IPS DF 6.9 (cell line): ENCODE measurements at regions not wholly inside any gene's neighbourhood (a gene's known extent, or its start where the extent isn't known, plus 50 kb on each side); places are given as distances from the start of the nearest gene placed in this dataset.
"Not testable (repeated sequence)": the region's sequence is repeated elsewhere in the genome, so short reads cannot be mapped to it uniquely, and the experiment has no call there.

Experiments
- DNase-seq: peaks from one replicate; pipeline ENCODE4 v3.0.0-alpha.2; 2013; ENCODE audit warnings: low read depth, low spot score
- H3K27ac ChIP-seq: one replicate; pipeline ENCODE4 v1.5.1; 2013; ENCODE audit warnings: low read length, control low read depth
- H3K27me3 ChIP-seq: 2 replicates; pipeline ENCODE4 v1.6.1; 2013; ENCODE audit warnings: mild to moderate bottlenecking, low read length; ENCODE audit not compliant: control insufficient read depth, insufficient read depth
- H3K36me3 ChIP-seq: 2 replicates; pipeline ENCODE4 v1.6.1; 2013; ENCODE audit warnings: low read length; ENCODE audit not compliant: control insufficient read depth, insufficient read depth
- H3K4me1 ChIP-seq: 2 replicates; pipeline ENCODE4 v1.6.1; 2013; ENCODE audit warnings: low read length; ENCODE audit not compliant: control insufficient read depth, insufficient read depth
- H3K4me3 ChIP-seq: 2 replicates; pipeline ENCODE4 v1.5.1; 2013; ENCODE audit warnings: mild to moderate bottlenecking, low read length
- H3K9me3 ChIP-seq: 2 replicates; pipeline ENCODE4 v1.6.1; 2013; ENCODE audit warnings: low read length, inconsistent platforms; ENCODE audit not compliant: control insufficient read depth, insufficient read depth
- WGBS: extraction: QIAGEN DNeasy Blood & Tissue Kit; methylation state at CpG from one replicate; pipeline ENCODE4 v1.1.7; 2013; ENCODE audit warnings: mixed read lengths, missing lambda C conversion rate; ENCODE audit not compliant: insufficient read length, insufficient coverage; 5-methylcytosine and 5-hydroxymethylcytosine counted together

DNA sequence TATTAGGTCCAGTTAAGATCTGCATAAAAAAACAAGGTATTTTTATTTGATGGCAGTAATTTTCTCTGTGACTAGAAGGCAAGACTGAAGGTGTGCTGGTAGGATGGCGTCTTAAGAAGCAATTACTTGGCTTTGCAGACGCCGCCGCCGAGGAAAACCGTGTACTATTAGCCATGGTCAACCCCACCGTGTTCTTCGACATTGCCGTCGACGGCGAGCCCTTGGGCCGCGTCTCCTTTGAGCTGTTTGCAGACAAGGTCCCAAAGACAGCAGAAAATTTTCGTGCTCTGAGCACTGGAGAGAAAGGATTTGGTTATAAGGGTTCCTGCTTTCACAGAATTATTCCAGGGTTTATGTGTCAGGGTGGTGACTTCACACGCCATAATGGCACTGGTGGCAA is 454.0 kb upstream of the TMPRSS15 start:
- not testable (repeated sequence) for H3K36me3 ChIP-seq, H3K9me3 ChIP-seq, H3K27me3 ChIP-seq, H3K4me1 ChIP-seq, H3K27ac ChIP-seq, H3K4me3 ChIP-seq, DNase-seq
- no CpG with 5 or more reads among the region's 16 CpGs for WGBS

DNA sequence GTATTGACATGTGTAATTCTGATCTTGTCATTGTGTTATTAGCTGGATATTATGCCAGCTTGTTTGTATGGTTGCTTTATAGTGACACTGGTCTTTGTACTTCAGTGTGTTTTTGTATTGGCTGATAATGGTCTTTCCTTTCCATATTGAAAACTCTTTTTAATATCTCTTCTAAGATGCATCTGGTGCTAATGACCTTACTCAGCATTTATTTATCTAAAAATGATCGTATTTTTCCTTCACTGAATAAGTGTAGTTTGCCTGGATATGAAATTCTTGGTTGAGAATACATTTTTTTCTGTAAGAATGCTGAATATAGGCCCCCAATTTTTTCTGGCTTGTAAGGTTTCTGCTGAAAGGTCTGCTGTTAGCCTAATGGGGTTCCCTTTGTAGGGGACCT is 465.5 kb upstream of the TMPRSS15 start:
- DNase-seq = no peak
- no peaks in the 10 kb centered on the region for H3K4me1 ChIP-seq
- H3K36me3 ChIP-seq = no peaks in the 10 kb centered on the region
- WGBS = no CpG with 5 or more reads among the region's 1 CpG
- no peak overlapping the region for H3K4me3 ChIP-seq
- H3K27ac ChIP-seq = no peak overlapping the region
- no peaks in the 10 kb centered on the region for H3K9me3 ChIP-seq
- H3K27me3 ChIP-seq = no peaks in the 10 kb centered on the region

DNA sequence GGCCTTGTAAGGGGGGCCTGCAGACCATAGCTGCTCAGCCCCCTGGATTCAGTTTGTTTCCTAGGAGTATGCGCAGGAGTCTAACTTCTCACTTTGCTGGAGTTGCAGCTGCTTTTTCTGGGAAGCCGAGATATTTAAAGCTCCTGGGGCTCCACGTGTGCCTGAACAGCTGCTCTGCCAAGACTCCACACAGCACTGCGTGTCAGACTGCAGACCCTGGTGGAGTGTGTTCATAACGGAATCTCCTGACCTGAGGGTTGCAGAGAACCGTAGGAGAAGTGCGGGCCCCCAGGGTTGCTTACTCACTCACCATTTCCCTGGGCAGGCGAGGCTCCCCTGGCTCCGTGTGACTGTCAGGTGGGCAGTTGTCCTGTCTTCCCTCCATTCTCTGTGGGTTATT is 474.3 kb upstream of the TMPRSS15 start:
- H3K4me3 ChIP-seq = no peak overlapping the region
- H3K9me3 ChIP-seq = no peaks in the 10 kb centered on the region; the same call in 1 of the 2 replicates
- DNase-seq = no peak
- H3K4me1 ChIP-seq = no peaks in the 10 kb centered on the region
- H3K27ac ChIP-seq = no peak overlapping the region
- no peaks in the 10 kb centered on the region for H3K27me3 ChIP-seq
- no CpG with 5 or more reads among the region's 9 CpGs for WGBS
- no peaks in the 10 kb centered on the region for H3K36me3 ChIP-seq

DNA sequence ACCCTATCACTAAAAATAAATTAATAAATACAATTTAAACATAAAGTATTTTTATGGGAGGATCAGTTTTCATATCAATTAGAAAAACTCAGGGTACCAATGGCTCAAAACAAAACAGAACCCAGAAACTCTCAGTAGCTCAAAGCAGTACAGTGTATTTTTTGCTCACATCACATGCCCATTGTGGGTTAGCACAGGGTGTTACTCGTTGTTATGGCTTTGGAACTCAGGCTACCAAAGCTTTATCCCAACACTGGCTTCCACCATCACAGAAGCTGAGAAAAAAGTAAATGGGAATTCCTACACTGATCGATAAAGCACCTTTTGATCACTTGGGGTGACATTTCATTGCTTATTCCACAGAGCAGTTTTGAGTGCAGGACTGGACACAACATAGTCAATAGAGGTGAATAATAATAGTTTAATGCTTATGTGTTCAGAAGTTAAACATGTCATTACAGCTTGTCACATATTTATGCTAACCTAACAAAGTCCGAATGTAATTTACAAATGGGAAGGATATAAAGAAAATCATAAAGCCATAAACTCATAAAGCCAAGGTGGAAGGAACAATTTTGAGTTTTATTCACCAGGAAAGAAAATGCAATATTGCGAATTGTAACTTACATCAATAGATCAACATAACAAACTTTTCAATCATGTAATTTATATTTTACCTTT is 484.5 kb upstream of the TMPRSS15 start:
- no peaks in the 10 kb centered on the region for H3K36me3 ChIP-seq
- WGBS = no CpG with 5 or more reads among the region's 4 CpGs
- H3K4me1 ChIP-seq = no peaks in the 10 kb centered on the region
- no peak for DNase-seq
- H3K4me3 ChIP-seq = no peak overlapping the region
- H3K27me3 ChIP-seq = no peaks in the 10 kb centered on the region
- H3K9me3 ChIP-seq = no peaks in the 10 kb centered on the region
- no peak overlapping the region for H3K27ac ChIP-seq

DNA sequence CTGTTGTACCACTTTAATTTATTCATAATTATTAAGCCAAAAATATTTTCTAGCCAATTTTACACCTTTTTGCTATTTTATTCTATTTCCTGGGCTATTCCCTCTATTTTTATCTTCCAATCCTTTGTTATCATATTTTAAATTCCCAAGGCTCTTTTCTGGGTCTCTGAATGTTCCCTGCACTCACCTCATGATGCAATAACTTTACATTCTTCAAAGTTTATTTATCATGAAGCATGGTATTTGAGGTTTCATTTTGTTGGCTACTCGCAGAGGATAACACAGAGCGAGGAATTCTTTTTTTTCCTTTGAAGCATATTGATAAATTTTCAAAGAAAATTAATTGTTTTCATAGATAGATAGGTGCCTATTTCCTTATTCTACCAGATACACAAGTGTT is 489.8 kb upstream of the TMPRSS15 start:
- H3K27ac ChIP-seq = no peak overlapping the region
- H3K36me3 ChIP-seq = no peaks in the 10 kb centered on the region
- no peaks in the 10 kb centered on the region for H3K4me1 ChIP-seq
- WGBS = no CpG with 5 or more reads among the region's 2 CpGs
- H3K27me3 ChIP-seq = no peaks in the 10 kb centered on the region
- no peaks in the 10 kb centered on the region for H3K9me3 ChIP-seq
- no peak overlapping the region for H3K4me3 ChIP-seq
- no peak for DNase-seq

DNA sequence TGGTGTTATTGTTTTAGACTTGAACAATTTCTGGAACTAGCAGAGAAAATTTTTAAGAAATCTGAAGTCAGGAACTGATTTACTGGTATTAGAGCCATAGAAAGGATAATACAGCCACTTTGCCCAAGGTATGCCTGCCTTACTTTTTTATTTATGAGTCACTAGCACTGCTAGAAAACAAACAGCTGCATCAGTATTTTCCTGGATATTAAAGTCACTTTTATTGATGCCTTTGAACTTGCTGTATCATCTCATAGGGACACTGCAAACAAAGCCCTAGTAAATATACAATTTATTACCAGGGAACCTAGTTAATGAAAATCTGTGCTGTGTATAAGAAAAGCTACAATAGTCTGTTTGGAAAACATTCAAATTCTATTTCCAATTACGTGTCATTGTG is 490.8 kb upstream of the TMPRSS15 start:
- Histone ChIP-seq H3K27ac (no peak overlapping the region), H3K4me3 (no peak overlapping the region), H3K36me3 (no peaks in the 10 kb centered on the region), H3K9me3 (no peaks in the 10 kb centered on the region), H3K4me1 (no peaks in the 10 kb centered on the region), H3K27me3 (no peaks in the 10 kb centered on the region)
- WGBS = no CpG with 5 or more reads among the region's 1 CpG
- no peak for DNase-seq

DNA sequence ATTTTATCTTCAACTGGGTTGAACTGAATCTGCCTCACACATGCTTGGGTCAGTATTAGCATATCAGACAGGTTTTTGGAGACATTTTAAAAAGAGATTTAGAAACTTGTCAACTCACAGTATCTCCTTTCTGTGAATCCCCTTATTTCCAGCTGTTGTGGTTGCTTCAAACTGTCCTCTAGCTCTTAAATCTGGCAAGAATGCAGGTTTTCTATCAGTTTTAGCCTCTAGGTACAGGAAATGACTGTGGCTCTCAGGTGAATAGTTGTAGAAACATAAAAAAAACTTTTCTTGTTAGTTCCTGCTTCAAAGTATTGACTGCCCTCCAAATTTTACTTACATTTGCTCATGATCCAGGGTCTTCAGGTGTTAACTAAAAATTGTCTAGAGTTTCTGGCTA is 495.7 kb upstream of the TMPRSS15 start:
- H3K4me3 ChIP-seq = no peak overlapping the region
- H3K27ac ChIP-seq = no peak overlapping the region
- H3K36me3 ChIP-seq = no peaks in the 10 kb centered on the region
- H3K4me1 ChIP-seq = no peaks in the 10 kb centered on the region
- H3K27me3 ChIP-seq = no peaks in the 10 kb centered on the region
- H3K9me3 ChIP-seq = no peaks in the 10 kb centered on the region
- no peak for DNase-seq

DNA sequence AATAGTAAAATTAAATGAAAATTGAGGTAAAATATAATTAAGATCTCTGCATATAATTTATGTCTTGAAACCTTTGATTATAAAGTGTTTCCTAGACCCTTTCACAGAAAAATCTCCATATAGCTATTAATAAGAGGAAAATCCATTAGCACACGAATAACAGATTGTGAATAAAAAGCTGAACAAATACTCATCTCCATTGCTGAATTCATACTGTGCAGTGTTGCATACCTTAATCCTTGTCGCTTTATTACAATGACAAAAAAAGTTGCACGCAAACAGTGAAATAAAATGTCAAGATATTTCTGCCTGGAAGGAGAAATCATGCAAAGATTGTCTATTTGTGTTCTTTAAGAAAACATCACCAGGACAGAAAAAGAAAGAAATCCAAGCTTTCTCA is 499.1 kb upstream of the TMPRSS15 start:
- no CpG with 5 or more reads among the region's 3 CpGs for WGBS
- no peaks in the 10 kb centered on the region for H3K9me3 ChIP-seq
- H3K36me3 ChIP-seq = no peaks in the 10 kb centered on the region
- no peaks in the 10 kb centered on the region for H3K4me1 ChIP-seq
- H3K27ac ChIP-seq = no peak overlapping the region
- H3K4me3 ChIP-seq = no peak overlapping the region
- no peak for DNase-seq
- H3K27me3 ChIP-seq = no peaks in the 10 kb centered on the region

DNA sequence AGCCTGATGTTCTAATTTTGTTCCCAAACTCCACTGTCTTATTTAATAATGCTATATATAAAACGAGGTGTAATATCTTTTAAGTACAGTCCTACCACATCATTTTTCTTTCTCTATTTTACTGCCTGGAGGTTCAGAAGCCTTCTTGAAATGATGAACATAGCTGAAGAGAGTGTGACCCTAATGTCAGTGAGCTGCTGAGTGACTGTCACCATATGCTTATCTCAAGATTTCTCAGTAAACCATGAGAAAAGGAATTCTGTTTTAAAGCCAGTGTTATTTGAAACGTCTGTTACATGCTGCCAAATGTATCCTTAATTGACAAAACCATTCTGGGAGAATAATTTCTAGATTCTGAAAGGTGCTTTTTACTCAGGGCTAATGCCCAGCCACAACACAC is 503.5 kb upstream of the TMPRSS15 start:
- H3K4me1 ChIP-seq = no peaks in the 10 kb centered on the region
- H3K27me3 ChIP-seq = no peaks in the 10 kb centered on the region
- no peak for DNase-seq
- H3K4me3 ChIP-seq = no peak overlapping the region
- no CpG with 5 or more reads among the region's 2 CpGs for WGBS
- no peak overlapping the region for H3K27ac ChIP-seq
- H3K9me3 ChIP-seq = no peaks in the 10 kb centered on the region
- H3K36me3 ChIP-seq = no peaks in the 10 kb centered on the region

DNA sequence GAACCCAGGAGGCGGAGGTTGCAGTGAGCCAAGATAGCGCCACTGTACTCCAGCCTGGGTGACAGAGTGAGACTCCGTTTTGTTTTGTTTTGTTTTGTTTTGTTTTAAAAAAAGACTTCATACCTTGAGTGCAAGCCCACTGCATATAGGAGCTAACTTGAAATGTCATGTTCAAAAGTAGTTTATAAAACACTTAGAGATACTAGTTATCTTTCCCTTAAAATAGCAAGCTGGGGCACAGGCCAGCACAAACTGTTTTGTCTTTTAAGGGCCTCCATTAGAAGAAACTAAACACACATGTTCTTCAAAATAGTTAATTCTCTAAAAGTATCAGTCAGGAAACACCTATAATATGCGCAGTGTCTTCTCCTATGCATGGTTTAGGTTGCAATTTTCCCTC is 505.1 kb upstream of the TMPRSS15 start:
- Histone ChIP-seq H3K27ac (no peak overlapping the region), H3K36me3 (no peaks in the 10 kb centered on the region), H3K4me1 (no peaks in the 10 kb centered on the region), H3K4me3 (no peak overlapping the region), H3K27me3 (no peaks in the 10 kb centered on the region), H3K9me3 (no peaks in the 10 kb centered on the region)
- WGBS = no CpG with 5 or more reads among the region's 4 CpGs
- DNase-seq = no peak

DNA sequence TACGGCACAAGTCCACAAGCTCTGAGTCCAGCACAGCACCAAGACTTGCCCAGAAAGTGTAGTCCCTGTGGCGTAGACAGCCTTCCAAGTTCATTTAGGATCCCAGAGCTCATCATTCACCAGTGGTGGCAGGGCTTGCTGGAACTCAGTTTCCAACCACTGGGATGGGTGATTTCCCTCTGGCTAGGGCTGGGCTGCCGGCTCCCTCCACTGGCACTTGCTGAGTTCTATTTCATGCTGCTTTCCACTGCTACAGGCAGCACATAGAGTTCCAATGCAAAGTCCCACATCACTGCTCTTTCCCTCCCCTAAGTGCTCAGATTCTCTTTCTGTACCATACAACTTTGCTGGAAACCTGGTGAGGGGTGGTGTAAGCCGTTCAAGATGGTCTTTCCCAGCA is 510.3 kb upstream of the TMPRSS15 start:
- no CpG with 5 or more reads among the region's 4 CpGs for WGBS
- no peak for DNase-seq

More for the DNA sequence above, 510.3 kb upstream of the TMPRSS15 start:
- Histone ChIP-seq H3K4me3 (no peak overlapping the region), H3K4me1 (no peaks in the 10 kb centered on the region), H3K27me3 (no peaks in the 10 kb centered on the region), H3K36me3 (no peaks in the 10 kb centered on the region), H3K27ac (no peak overlapping the region), H3K9me3 (no peaks in the 10 kb centered on the region)
